ENCODE measurements at regions not wholly inside any gene's neighbourhood (a gene's known extent, or its start where the extent isn't known, plus 50 kb on each side); places are given as distances from the start of the nearest gene placed in this dataset.

GRCh38 chr6:120632975-120633374, 701.3 kb downstream of the TBC1D32 start:
- no peak for DNase-seq

- DNase-seq: no peak
These were observed 706.7 kb downstream of the TBC1D32 start for GRCh38 chr6:120627612-120628011.

GRCh38 chr6:120622127-120622631, 712.1 kb downstream of the TBC1D32 start:
- DNase-seq: no peak

- no peak for DNase-seq
These were observed 713.4 kb downstream of the TBC1D32 start for GRCh38 chr6:120620900-120621299.

GRCh38 chr6:120615238-120615637, 719.0 kb downstream of the TBC1D32 start:
- no peak for DNase-seq

- DNase-seq: no peak
These were observed 719.6 kb downstream of the TBC1D32 start for GRCh38 chr6:120614723-120615122.

GRCh38 chr6:120608826-120609225, 725.5 kb downstream of the TBC1D32 start:
- no peak for DNase-seq

- DNase-seq: no peak
These were observed 727.5 kb downstream of the TBC1D32 start for GRCh38 chr6:120606743-120607142.

GRCh38 chr6:120604510-120604909, 729.8 kb downstream of the TBC1D32 start:
- DNase-seq: no peak

GRCh38 chr6:120590611-120591010, 743.7 kb downstream of the TBC1D32 start:
- no peak for DNase-seq

GRCh38 chr6:120588424-120588823, 745.9 kb downstream of the TBC1D32 start:
- DNase-seq: no peak

GRCh38 chr6:120587381-120587780, 746.9 kb downstream of the TBC1D32 start:
- DNase-seq: no peak

GRCh38 chr6:120584111-120584760, 750.0 kb downstream of the TBC1D32 start:
- no peak for DNase-seq

GRCh38 chr6:120576061-120576460, 758.2 kb downstream of the TBC1D32 start:
- DNase-seq: no peak

- no peak for DNase-seq
These were observed 764.6 kb downstream of the TBC1D32 start for GRCh38 chr6:120569714-120570113.

- no peak for DNase-seq
These were observed 769.5 kb downstream of the TBC1D32 start for GRCh38 chr6:120564779-120565178.

GRCh38 chr6:120558294-120558693, 776.0 kb downstream of the TBC1D32 start:
- DNase-seq: no peak

- DNase-seq: no peak
These were observed 776.7 kb downstream of the TBC1D32 start for GRCh38 chr6:120557554-120557953.

GRCh38 chr6:120556491-120556890, 777.8 kb downstream of the TBC1D32 start:
- no peak for DNase-seq

- no peak for DNase-seq
These were observed 780.9 kb downstream of the TBC1D32 start for GRCh38 chr6:120553353-120553752.

- no peak for DNase-seq
These were observed 788.9 kb downstream of the TBC1D32 start for GRCh38 chr6:120545353-120545752.

- DNase-seq: no peak
These were observed 799.3 kb downstream of the TBC1D32 start for GRCh38 chr6:120534954-120535353.

GRCh38 chr6:120526576-120526975, 807.7 kb downstream of the TBC1D32 start:
- no peak for DNase-seq

GRCh38 chr6:120514544-120514943, 819.7 kb downstream of the TBC1D32 start:
- DNase-seq: no peak

All from renal pelvis (tissue), 1 donor.